GM21423 (cell line): ENCODE measurements at regions not wholly inside any gene's neighbourhood (a gene's known extent, or its start where the extent isn't known, plus 50 kb on each side); places are given as distances from the start of the nearest gene placed in this dataset.
"Not testable (repeated sequence)": the region's sequence is repeated elsewhere in the genome, so short reads cannot be mapped to it uniquely, and the experiment has no call there.

Experiments used
- ATAC-seq: cut with Tn5 transposase; IDR thresholded peaks from one replicate; pipeline ENCODE4 v1.9.1; 2021; ENCODE audit warnings: mild to moderate bottlenecking, moderate library complexity; ENCODE audit not compliant: unreplicated experiment

DNA sequence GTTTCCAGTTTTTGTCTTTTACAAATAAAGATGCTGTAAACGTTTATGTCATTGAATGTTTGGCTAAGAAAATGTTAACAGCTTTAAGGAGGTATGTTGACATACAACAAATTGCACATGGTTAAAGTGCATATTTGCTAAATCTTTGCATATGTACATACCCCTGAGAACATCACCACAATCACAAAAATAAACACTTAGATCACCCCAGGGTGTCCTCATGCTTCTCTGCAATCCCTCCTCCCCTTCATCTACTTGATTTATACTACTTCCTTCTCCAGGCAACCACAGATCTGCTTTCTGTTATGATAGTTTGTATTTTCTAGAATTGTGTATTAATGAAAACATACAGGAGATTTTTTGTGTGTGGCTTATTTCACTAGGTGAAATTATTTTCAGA lies 209.5 kb downstream of the GLRX3 start:
- ATAC-seq, result no peak

- no peak for ATAC-seq
Observed at GRCh38 chr10:130350996-130351395, 214.8 kb downstream of the GLRX3 start.

GRCh38 chr10:130351466-130352290 lies 215.5 kb downstream of the GLRX3 start:
- ATAC-seq, result no peak

- ATAC-seq, result no peak
Observed at GRCh38 chr10:130352291-130352645, 216.1 kb downstream of the GLRX3 start.

GRCh38 chr10:130353928-130354572 lies 217.9 kb downstream of the GLRX3 start:
- ATAC-seq, result no peak

DNA sequence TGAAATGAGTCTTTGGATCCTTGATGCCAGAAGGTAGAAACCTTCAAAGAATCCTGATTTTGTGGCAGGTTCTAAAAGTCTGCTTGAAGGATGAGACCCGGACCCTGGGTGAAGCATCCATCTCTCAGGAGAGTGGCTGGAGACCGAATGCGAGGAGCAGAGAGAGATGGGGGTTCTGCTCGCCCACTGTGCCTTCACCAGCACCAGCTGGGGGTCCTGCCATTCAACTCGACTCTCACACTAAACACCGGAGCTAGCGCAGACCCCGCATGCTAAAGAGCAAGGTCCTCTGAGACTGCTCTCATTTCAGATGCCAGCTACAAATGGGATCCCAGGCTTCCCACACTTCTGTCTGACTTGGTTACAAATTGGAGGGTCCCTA lies 218.4 kb downstream of the GLRX3 start:
- no peak for ATAC-seq

DNA sequence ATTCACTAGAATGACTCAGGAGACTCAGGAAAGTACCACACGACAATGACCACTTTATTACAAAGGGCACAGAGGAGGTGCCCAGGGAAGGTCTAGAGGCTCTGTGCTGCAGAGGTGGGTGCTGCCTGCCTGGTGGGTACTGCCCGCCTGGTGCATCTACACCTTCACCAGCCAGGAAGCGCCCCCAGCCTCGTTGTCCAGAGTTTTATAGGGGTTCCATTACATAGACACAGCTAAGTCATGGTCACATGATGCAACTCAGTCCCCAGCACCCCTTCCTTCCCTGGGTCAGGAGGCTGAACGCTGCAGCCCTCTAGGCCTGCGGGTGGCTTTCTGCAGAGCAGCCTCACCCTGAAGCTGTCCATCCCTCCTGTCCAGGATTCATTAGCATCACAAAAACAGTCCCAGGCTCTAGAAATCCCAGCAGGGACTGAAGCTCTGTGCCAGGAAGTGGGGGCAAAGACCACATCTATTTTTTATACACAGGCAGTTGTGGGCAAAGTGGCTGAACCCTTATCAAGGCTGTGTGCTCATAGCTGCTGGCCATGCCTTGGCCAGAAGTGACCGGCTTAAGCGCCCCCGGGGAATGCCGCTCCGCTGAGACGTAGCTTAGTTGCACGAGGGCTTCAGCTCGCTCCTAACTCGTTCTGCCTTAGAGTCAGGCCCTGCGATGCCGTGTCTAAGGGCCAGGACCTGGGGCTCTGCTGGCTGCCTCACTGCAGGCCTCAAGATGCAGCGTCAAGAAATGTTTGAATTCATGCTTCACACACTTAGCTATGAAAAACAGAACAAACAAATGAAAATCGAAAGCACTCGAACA lies 219.0 kb downstream of the GLRX3 start:
- no peak for ATAC-seq

GRCh38 chr10:130356429-130356828 lies 220.2 kb downstream of the GLRX3 start:
- not testable (repeated sequence) for ATAC-seq

DNA sequence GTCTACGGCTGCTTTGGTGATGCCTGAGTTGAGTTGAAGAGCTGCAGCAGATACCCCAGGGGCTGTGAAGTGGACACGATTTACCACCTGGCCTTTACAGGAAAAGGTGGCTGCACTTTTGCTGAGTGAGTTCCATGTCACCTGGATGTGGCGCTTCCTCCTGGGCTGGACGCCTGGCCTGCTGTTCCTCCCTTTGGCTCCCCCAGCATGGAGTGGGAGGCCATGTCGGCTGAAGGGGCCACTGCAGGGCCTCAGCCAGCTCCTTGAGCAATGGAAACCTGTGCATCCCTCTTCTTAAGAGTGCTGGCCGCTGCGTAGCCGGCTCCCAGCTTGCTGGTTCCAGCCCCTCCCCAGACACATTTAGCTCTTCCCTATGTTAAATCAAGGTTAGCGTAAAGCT lies 221.0 kb downstream of the GLRX3 start:
- no peak for ATAC-seq

DNA sequence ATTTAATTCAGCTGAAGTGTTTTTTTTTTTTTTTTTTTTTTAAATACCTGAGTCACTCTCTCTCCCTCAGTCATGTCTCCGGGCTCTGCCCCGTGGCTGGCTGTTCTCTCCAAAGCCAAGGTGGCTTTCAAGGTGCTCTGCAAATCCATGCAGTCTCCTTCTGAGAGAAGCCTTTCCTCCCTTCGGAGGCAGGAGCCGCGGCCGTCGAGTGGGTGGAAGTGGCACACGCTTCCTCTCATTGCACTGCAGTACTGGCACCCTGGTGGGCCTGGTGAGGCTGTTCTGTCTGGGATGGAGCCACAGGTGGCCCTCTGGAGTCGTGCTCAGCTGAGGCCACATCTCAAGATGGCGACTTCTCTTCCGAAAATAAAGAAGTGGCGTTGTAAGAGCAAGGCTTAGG lies 221.8 kb downstream of the GLRX3 start:
- ATAC-seq, result no peak

DNA sequence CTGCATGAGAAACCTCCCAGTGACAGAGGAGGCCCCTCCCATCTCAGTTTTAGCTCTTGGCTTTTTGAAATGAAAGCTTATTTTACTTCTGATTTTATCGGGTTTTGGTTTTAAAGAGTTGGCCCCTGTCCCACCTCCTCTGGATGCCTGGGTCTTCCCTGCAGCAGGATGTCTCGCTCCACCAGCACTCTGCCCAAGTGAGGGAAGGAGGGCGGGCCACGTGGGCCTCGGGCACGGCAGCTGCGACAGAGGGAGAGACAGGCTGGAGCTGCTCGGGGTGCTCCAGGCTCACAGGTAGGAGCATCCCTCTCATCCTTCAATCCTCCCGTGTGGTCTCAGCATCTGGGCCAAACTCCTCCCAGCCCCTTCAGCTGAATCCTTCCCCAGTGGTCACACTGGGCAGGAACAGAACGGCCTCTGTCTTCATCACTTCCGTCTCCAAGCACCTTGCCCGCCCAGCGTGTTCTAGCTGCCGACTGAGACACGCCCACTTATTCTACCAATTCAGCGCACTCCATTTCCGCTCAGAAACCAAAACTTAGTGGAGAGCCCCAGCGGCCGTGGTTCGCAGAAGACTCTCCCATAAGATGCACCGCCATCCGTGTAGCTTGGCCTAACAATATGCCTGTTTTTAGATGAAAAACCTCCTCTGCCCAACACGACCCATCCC lies 222.9 kb downstream of the GLRX3 start:
- ATAC-seq, result no peak

DNA sequence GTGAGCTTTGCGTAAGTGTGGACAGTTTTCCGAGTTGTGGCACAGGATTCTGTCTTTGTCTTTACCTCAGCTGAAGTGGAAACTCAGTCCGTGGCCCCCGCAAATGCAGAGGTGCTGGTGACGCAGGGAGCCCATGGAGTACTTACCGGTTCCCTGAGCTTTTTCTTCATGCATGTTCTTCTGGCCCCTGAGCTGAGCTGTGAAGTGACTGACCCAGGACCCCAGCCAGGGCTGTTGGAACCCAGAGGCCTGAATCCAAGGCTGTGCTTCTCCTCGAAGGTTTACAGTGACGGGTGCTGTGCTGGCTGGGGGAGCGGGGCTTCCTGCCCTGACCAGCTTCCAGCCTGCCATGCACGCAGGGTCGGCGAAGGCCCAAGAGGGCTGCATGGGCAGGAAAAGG lies 223.5 kb downstream of the GLRX3 start:
- ATAC-seq, result no peak

- ATAC-seq, result no peak
Observed at GRCh38 chr10:130360826-130361311, 224.7 kb downstream of the GLRX3 start.

GRCh38 chr10:130361351-130362105 lies 225.3 kb downstream of the GLRX3 start:
- ATAC-seq, result no peak

DNA sequence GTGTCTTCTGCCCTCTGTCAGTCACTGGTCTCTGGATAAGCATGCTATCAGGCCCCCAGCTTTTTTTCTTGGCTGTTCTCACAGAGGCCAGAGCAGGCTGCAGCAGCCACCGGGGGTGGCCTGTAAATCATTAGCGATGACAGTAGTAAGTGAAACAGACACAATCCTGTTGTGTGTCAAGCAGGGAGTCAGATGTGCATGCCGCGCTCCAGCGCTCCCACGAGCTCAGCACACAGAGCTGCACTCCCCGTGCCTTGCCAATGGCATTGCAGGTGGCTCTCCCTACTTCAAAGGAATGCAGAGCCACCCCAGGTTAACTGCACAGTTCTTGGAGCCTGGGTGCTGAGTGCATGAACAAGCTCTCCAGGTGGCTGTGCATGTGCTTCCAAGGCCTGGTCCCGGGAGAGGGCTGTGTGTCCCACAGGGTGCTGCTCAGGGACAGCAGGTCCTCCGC lies 226.1 kb downstream of the GLRX3 start:
- ATAC-seq, result no peak

- ATAC-seq, result no peak
Observed at GRCh38 chr10:130363051-130363450, 226.9 kb downstream of the GLRX3 start.

DNA sequence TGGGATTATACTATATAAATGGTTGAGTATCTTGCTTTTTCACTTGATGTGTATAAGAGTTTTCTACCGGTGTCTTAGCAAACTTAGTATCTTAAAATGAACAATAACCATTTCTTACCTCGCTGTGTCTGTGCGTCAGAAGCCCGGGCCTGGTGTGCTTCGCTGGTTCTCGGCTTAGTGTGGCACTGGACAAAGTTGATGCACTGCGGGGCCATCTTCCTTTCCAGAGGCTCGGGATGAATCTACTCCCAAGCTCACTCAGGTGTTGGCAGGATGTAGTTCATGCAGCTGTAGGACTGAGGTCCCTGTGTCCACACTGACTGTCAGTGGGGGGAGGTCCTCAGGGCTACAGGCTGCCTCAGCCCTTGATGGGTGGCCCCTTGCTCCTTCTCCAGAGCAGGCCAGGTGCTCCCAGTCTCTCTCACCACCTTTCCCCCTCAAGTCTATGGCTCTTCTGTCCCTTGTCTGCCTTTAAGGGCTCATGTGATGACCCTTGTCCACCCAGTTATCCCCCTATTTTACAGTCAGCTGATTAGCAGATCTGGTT lies 227.8 kb downstream of the GLRX3 start:
- no peak for ATAC-seq

DNA sequence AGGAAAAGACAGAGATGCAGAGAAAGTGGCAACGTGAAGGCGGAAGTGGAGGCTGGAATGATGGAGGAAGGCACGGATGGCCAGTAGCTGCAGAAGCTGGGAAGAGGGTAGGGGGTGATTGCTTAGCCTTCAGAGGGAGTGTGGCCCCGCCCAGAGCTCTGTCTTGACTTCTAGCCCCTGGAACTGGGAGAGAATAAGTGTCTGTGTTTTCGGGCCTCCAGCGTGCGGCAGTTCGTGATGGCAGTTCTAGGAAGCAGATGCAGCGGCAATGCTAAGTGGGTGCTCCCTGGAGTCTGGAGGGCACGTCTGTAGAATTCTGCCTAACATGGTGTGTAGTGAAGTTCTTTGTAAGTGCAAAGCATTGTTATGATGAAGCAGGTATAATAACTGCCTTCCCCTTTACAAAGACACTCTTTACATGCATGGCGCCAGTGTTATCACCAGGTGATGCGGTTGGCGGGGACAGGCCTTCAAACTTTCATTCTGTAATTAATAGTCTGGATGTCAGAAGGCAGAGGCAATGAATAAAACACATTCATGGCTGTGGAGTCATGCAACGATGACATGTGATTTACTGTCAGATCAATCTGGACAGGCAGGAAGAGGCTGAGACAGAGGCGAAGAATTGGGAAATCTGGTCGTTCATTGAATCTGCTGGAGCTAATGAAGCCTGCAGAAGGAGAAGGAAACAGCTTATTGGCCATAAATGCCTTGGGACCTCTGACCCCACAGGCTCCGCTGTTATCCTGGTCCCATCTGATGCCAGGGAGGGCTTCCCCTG lies 228.6 kb downstream of the GLRX3 start:
- no peak for ATAC-seq
